ENCODE measurements at regions not wholly inside any gene's neighbourhood (a gene's known extent, or its start where the extent isn't known, plus 50 kb on each side); places are given as distances from the start of the nearest gene placed in this dataset.

GRCh38 chr9:119095072-119095471 lies 274.2 kb downstream of the BRINP1 start:
- H3K9me3 ChIP-seq (ENCODE audit: control insufficient read depth, low read depth, low read length): no peaks in the 10 kb centered on the region
- H3K9me1 ChIP-seq (ENCODE audit: control insufficient read depth, extremely low read depth, insufficient read depth, low read length): no peaks in the 10 kb centered on the region
- H4K20me1 ChIP-seq (ENCODE audit: control insufficient read depth, extremely low read depth, insufficient read depth, low read length): no peaks in the 10 kb centered on the region
- FAIRE-seq: no peak
- dilution Hi-C loops (cut with MboI; ENCODE audit: extremely low pct_ligation_motif_present, low sequenced_read_pairs): no loop called here
- no peak overlapping the region for H2AFZ ChIP-seq (ENCODE audit: control insufficient read depth, low read length)
- DNase-seq (ENCODE audit: low read depth, low spot score): no peak
- H3K4me1 ChIP-seq (ENCODE audit: control insufficient read depth, extremely low read depth, insufficient read depth, low read length): no peaks in the 10 kb centered on the region
- no peaks in the 10 kb centered on the region for H3K27me3 ChIP-seq (ENCODE audit: control insufficient read depth, extremely low read depth, insufficient read depth, low read length)
- H3K9ac ChIP-seq (ENCODE audit: control insufficient read depth, extremely low read depth, insufficient read depth, low read length): no peak overlapping the region
- no peak overlapping the region for H3K27ac ChIP-seq (ENCODE audit: control insufficient read depth, insufficient read depth, low read length)
- H3K4me2 ChIP-seq (ENCODE audit: control insufficient read depth, extremely low read depth, insufficient read depth, low read depth, low read length): no peak overlapping the region
- H3K4me3 ChIP-seq (ENCODE audit: control insufficient read depth in 2 of 3, extremely low read depth in 1 of 3, insufficient read depth in 2 of 3, low read depth in 1 of 3, low read length in 3 of 3): no peak overlapping the region
- TF ChIP-seq CTCF (optimal IDR thresholded peaks at IDR 0.05 in 1 of 3, IDR thresholded peaks at IDR 0.05 in 1 of 3, conservative IDR thresholded peaks at IDR 0.05 in 1 of 3; ENCODE audit: extremely low read depth in 1 of 3, insufficient read depth in 2 of 3, low read length in 3 of 3): no peak
- no peak for TF ChIP-seq EZH2 (IDR thresholded peaks at IDR 0.05; ENCODE audit: low read length)
- H3K36me3 ChIP-seq (ENCODE audit: control insufficient read depth in 2 of 2, extremely low read depth in 1 of 2, insufficient read depth in 2 of 2, low read length in 2 of 2): no peaks in the 10 kb centered on the region
- no peaks in the 10 kb centered on the region for H3K79me2 ChIP-seq (ENCODE audit: control insufficient read depth, insufficient read depth, low read length)

GRCh38 chr9:119101048-119101447 lies 268.2 kb downstream of the BRINP1 start:
- DNase-seq (ENCODE audit: low read depth, low spot score) (no peak), FAIRE-seq (no peak)
- dilution Hi-C loops (cut with MboI; ENCODE audit: extremely low pct_ligation_motif_present, low sequenced_read_pairs): no loop called here
- Histone ChIP-seq H2AFZ (ENCODE audit: control insufficient read depth, low read length) (no peak overlapping the region), H3K27me3 (ENCODE audit: control insufficient read depth, extremely low read depth, insufficient read depth, low read length) (no peaks in the 10 kb centered on the region), H3K4me1 (ENCODE audit: control insufficient read depth, extremely low read depth, insufficient read depth, low read length) (no peaks in the 10 kb centered on the region), H3K27ac (ENCODE audit: control insufficient read depth, insufficient read depth, low read length) (no peak overlapping the region), H3K4me2 (ENCODE audit: control insufficient read depth, extremely low read depth, insufficient read depth, low read depth, low read length) (no peak overlapping the region), H3K36me3 (ENCODE audit: control insufficient read depth in 2 of 2, extremely low read depth in 1 of 2, insufficient read depth in 2 of 2, low read length in 2 of 2) (no peaks in the 10 kb centered on the region), H3K79me2 (ENCODE audit: control insufficient read depth, insufficient read depth, low read length) (no peaks in the 10 kb centered on the region), H3K4me3 (ENCODE audit: control insufficient read depth in 2 of 3, extremely low read depth in 1 of 3, insufficient read depth in 2 of 3, low read depth in 1 of 3, low read length in 3 of 3) (no peak overlapping the region), H3K9ac (ENCODE audit: control insufficient read depth, extremely low read depth, insufficient read depth, low read length) (no peak overlapping the region), H3K9me1 (ENCODE audit: control insufficient read depth, extremely low read depth, insufficient read depth, low read length) (no peaks in the 10 kb centered on the region), H4K20me1 (ENCODE audit: control insufficient read depth, extremely low read depth, insufficient read depth, low read length) (no peaks in the 10 kb centered on the region), H3K9me3 (ENCODE audit: control insufficient read depth, low read depth, low read length) (no peaks in the 10 kb centered on the region)
- no peak for TF ChIP-seq EZH2 (IDR thresholded peaks at IDR 0.05; ENCODE audit: low read length)
- TF ChIP-seq CTCF (optimal IDR thresholded peaks at IDR 0.05 in 1 of 3, IDR thresholded peaks at IDR 0.05 in 1 of 3, conservative IDR thresholded peaks at IDR 0.05 in 1 of 3; ENCODE audit: extremely low read depth in 1 of 3, insufficient read depth in 2 of 3, low read length in 3 of 3): no peak
